Mesendoderm (in vitro differentiated cells): ENCODE measurements at regions not wholly inside any gene's neighbourhood (a gene's known extent, or its start where the extent isn't known, plus 50 kb on each side); places are given as distances from the start of the nearest gene placed in this dataset.

Experiments used
- DNase-seq: peaks from one replicate; pipeline ENCODE4 v3.0.0; 2013
- H2AK5ac ChIP-seq: 2 replicates; pipeline ENCODE4 v1.6.1; 2013; ENCODE audit warnings: low read length, inconsistent platforms
- H2BK120ac ChIP-seq: 2 replicates; pipeline ENCODE4 v1.6.1; 2013; ENCODE audit warnings: low read depth, mild to moderate bottlenecking, low read length, moderate library complexity, mixed read lengths
- H2BK15ac ChIP-seq: replicated peaks from 2 replicates; pipeline ENCODE4 v1.6.1; 2013; ENCODE audit warnings: low read depth, mild to moderate bottlenecking, moderate library complexity
- H2BK5ac ChIP-seq: 2 replicates; pipeline ENCODE4 v1.6.1; 2013; ENCODE audit warnings: low read length, inconsistent platforms
- H3K18ac ChIP-seq: 2 replicates; pipeline ENCODE4 v1.6.1; 2013; ENCODE audit warnings: mild to moderate bottlenecking, low read length, mixed read lengths
- H3K23ac ChIP-seq: one replicate; pipeline ENCODE4 v1.6.1; 2013; ENCODE audit warnings: low read length
- H3K27ac ChIP-seq: 2 replicates; pipeline ENCODE4 v1.5.1; 2013; ENCODE audit warnings: low read depth, mild to moderate bottlenecking, inconsistent platforms, low read length, moderate library complexity
- H3K27me3 ChIP-seq: 2 replicates; pipeline ENCODE4 v1.6.1; 2013; ENCODE audit warnings: low read length, control low read depth, mild to moderate bottlenecking, inconsistent platforms; ENCODE audit not compliant: insufficient read depth, poor library complexity
- H3K36me3 ChIP-seq: 2 replicates; pipeline ENCODE4 v1.6.1; 2013; ENCODE audit warnings: low read length, inconsistent platforms; ENCODE audit not compliant: control insufficient read depth, insufficient read depth
- H3K4ac ChIP-seq: one replicate; pipeline ENCODE4 v1.6.1; 2013; ENCODE audit warnings: low read depth, mild to moderate bottlenecking, low read length, moderate library complexity
- H3K4me1 ChIP-seq: 2 replicates; pipeline ENCODE4 v1.6.1; 2013; ENCODE audit warnings: low read depth, low read length, inconsistent platforms; ENCODE audit not compliant: control insufficient read depth
- H3K4me2 ChIP-seq: 2 replicates; pipeline ENCODE4 v1.6.1; 2013; ENCODE audit warnings: low read length
- H3K4me3 ChIP-seq: 2 replicates; pipeline ENCODE4 v1.5.1; 2013; ENCODE audit warnings: mild to moderate bottlenecking, low read length
- H3K56ac ChIP-seq: one replicate; pipeline ENCODE4 v1.6.1; 2013; ENCODE audit warnings: low read length
- H3K79me1 ChIP-seq: 2 replicates; pipeline ENCODE4 v1.6.1; 2013; ENCODE audit warnings: low read length, inconsistent platforms
- H3K79me2 ChIP-seq: 2 replicates; pipeline ENCODE4 v1.6.1; 2013; ENCODE audit warnings: mild to moderate bottlenecking, low read length; ENCODE audit not compliant: control insufficient read depth, insufficient read depth
- H3K9ac ChIP-seq: 2 replicates; pipeline ENCODE4 v1.6.1; 2013; ENCODE audit warnings: low read length, inconsistent platforms
- H4K5ac ChIP-seq: one replicate; pipeline ENCODE4 v1.6.1; 2013; ENCODE audit warnings: low read length
- H4K8ac ChIP-seq: one replicate; pipeline ENCODE4 v1.6.1; 2013; ENCODE audit warnings: low read depth, mild to moderate bottlenecking, control low read depth, low read length, moderate library complexity
- WGBS: extraction: QIAGEN DNeasy Blood & Tissue Kit; methylation state at CpG from one replicate; pipeline ENCODE4 v1.1.7; 2013; ENCODE audit warnings: low lambda C conversion rate, missing lambda C conversion rate; ENCODE audit not compliant: insufficient coverage; ENCODE audit errors: extremely low coverage; 5-methylcytosine and 5-hydroxymethylcytosine counted together

DNA sequence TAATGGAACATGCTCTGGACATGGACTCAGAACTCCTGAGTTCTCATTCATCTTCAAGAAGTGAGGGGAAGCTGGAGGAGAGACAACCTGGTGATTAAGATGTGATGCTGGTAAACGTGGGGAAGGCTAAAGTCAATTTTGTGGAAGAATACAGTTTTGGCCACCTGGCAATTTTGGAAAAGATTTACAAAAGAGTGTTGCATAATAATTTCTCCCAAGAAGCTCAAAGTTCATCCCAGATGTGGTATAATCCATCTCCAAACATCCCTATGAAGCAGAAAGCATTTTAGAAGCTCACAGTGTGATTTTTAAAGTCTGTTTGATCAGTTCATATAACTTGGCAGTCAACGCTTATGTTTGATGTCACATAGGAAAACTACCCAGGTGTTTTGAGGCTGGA is 208.7 kb downstream of the LMX1A start:
- Histone ChIP-seq H3K27ac (no peak overlapping the region), H4K8ac (no peak overlapping the region), H3K27me3 (no peaks in the 10 kb centered on the region), H4K5ac (no peak overlapping the region), H3K4me3 (no peak overlapping the region), H3K36me3 (no peaks in the 10 kb centered on the region), H2BK120ac (no peak overlapping the region), H3K4me2 (no peak overlapping the region), H2BK15ac (no peak overlapping the region), H3K79me1 (no peaks in the 10 kb centered on the region), H3K23ac (no peak overlapping the region), H2BK5ac (no peak overlapping the region), H3K56ac (no peak overlapping the region), H3K9ac (no peak overlapping the region), H2AK5ac (no peak overlapping the region), H3K4me1 (no peaks in the 10 kb centered on the region), H3K18ac (no peak overlapping the region), H3K4ac (no peak overlapping the region), H3K79me2 (no peaks in the 10 kb centered on the region)
- no peak for DNase-seq
- no CpG with 5 or more reads among the region's 2 CpGs for WGBS

DNA sequence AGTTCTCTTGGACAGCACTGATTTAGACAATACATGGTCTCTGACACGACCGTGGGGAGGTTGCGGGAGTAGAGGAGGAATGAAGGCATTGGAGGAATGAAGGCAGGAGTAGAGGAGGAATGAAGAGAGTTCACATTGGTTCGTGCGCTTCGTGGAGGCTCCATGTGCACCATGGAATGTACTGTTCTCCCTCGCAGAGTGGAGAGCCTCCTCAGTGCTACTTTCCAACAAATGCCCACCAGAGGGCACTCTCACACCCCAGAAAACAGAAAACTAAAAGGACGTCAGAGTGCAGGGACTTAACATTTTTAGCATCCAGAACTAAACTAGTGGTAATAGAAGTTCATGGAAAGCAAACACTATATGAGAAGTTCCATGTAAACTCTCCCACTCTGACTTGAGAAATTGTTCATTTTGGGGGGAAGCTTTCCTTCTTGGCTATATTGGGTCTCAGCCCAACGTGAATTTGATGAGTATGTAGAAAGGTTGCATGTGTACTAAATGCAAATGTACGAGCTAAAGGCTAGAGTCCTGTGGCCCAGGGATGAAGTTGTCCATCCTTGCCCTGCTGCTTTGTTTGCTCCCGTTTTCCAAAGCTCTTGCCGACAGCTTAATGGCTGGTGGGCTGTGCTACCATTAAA is 211.6 kb downstream of the LMX1A start:
- Histone ChIP-seq H3K4ac (no peak overlapping the region), H3K23ac (no peak overlapping the region), H3K4me2 (no peak overlapping the region), H4K5ac (no peak overlapping the region), H3K56ac (no peak overlapping the region), H3K4me3 (no peak overlapping the region), H2AK5ac (no peak overlapping the region), H3K27ac (no peak overlapping the region), H2BK5ac (no peak overlapping the region), H2BK120ac (no peak overlapping the region), H3K79me2 (no peaks in the 10 kb centered on the region), H3K18ac (no peak overlapping the region), H3K36me3 (no peaks in the 10 kb centered on the region), H3K4me1 (no peaks in the 10 kb centered on the region), H3K9ac (no peak overlapping the region), H3K27me3 (no peaks in the 10 kb centered on the region), H4K8ac (no peak overlapping the region), H2BK15ac (no peak overlapping the region), H3K79me1 (no peaks in the 10 kb centered on the region)
- no CpG with 5 or more reads among the region's 12 CpGs for WGBS
- DNase-seq: peak; percentile 75

DNA sequence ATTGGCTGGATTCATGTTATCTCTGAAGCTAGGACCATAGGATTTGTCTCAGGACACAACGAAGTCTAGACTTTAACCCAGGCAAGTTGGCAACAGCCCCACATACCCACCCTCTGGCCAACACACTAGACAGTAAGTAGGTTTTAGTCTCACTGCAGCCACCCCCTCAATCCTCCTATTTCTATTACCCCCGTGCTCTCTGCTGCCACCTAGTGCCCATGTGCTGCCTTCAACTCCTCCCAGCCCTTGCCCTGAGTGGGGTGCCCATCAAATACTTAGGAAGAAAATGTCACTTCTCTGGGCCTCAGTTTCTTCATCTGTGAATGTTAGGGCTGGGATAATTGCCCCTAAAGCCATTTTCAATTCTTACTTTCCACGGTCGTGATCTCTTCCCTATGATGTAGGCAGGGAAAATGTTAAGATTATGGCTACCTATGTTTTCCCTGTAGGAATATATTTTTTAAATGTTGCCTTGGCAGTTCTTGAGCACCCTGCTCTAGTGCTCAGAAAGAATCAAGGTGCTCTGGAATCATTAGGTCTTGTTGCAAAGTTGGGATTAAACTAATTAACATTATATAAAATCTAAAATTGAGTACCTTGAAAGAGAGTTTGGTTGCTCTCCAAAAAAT is 213.0 kb downstream of the LMX1A start:
- Histone ChIP-seq H2BK5ac (no peak overlapping the region), H3K4me3 (no peak overlapping the region), H3K4ac (no peak overlapping the region), H3K4me2 (no peak overlapping the region), H4K8ac (no peak overlapping the region), H3K27me3 (no peaks in the 10 kb centered on the region), H3K9ac (no peak overlapping the region), H3K27ac (no peak overlapping the region), H3K23ac (no peak overlapping the region), H3K4me1 (no peaks in the 10 kb centered on the region), H3K56ac (no peak overlapping the region), H2BK15ac (no peak overlapping the region), H2BK120ac (no peak overlapping the region), H3K36me3 (no peaks in the 10 kb centered on the region), H3K79me2 (no peaks in the 10 kb centered on the region), H3K18ac (no peak overlapping the region), H4K5ac (no peak overlapping the region), H2AK5ac (no peak overlapping the region), H3K79me1 (no peaks in the 10 kb centered on the region)
- WGBS: no CpG with 5 or more reads among the region's 4 CpGs
- peak; percentile 18 for DNase-seq

DNA sequence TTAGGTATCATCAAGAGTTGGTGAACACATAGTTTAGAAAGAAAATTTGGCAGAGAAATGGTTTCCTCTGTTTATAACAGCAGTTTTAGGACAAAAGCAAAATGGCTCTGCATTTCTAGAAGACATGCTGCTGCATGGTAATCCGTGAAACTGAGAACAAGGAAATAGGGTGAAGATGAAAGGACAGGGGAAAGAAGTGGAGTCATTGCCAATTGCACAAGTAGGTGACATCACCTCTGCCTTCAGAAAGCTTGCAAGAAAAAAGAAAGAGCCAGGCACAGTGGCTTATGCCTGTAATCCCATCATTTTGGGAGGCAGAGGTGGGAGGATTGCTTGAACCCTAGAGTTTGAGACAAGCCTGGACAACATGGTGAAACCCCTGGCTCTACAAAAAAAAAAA is 217.6 kb downstream of the LMX1A start:
- Histone ChIP-seq H3K27me3 (no peaks in the 10 kb centered on the region), H3K23ac (no peak overlapping the region), H3K36me3 (no peaks in the 10 kb centered on the region), H3K4ac (no peak overlapping the region), H2BK15ac (no peak overlapping the region), H3K27ac (no peak overlapping the region), H3K18ac (no peak overlapping the region), H2BK5ac (no peak overlapping the region), H3K4me3 (no peak overlapping the region), H2BK120ac (no peak overlapping the region), H3K4me2 (no peak overlapping the region), H3K56ac (no peak overlapping the region), H3K79me1 (no peaks in the 10 kb centered on the region), H2AK5ac (no peak overlapping the region), H4K5ac (no peak overlapping the region), H4K8ac (no peak overlapping the region), H3K79me2 (no peaks in the 10 kb centered on the region), H3K4me1 (no peaks in the 10 kb centered on the region), H3K9ac (no peak overlapping the region)
- no peak for DNase-seq
- WGBS: no CpG with 5 or more reads among the region's 1 CpG

DNA sequence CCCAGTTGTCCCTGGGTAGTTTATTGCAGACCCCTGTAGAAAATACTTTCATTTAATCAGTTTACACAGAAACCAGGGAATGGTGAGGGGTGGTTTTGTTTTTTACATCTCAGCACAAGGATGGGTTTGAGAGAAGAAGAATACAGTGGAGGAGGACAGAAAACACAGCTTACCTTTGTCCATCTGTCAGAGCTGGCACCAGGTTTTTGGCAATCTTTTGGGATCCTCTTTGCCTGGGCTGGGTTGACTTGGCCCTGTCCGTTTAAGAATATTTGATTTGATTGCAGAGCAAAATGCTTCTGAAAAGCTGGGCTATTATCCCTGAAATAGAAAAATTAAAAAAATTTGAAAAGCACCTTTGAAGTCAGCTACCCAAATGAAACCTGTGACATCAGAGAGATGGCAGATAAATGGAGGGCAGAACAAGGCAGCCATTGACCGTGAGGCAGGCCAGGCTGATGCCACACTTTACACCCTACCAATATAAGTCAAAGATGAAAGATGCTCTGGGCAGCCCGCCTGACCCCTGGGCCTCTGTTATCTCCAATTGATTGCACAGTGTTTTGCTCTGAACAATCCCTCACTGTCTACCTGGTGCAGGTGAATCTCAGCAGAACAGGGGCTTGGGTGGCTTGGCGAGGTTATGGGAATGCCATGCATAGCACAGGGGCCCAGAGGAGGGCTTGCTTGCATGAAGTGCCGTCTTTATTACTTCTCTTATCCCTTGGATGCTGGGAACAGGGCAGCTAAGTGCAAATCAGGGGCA is 218.8 kb downstream of the LMX1A start:
- H3K27me3 ChIP-seq: no peaks in the 10 kb centered on the region
- no peak overlapping the region for H2AK5ac ChIP-seq
- no peak for DNase-seq
- H3K18ac ChIP-seq: no peak overlapping the region
- no peaks in the 10 kb centered on the region for H3K4me1 ChIP-seq
- H3K23ac ChIP-seq: no peak overlapping the region
- H4K5ac ChIP-seq: no peak overlapping the region
- H3K27ac ChIP-seq: no peak overlapping the region
- no peak overlapping the region for H3K4me3 ChIP-seq
- H2BK5ac ChIP-seq: no peak overlapping the region
- WGBS: no CpG with 5 or more reads among the region's 5 CpGs
- no peak overlapping the region for H3K4me2 ChIP-seq
- H3K79me2 ChIP-seq: no peaks in the 10 kb centered on the region
- no peak overlapping the region for H4K8ac ChIP-seq
- H3K9ac ChIP-seq: no peak overlapping the region
- no peak overlapping the region for H3K4ac ChIP-seq
- no peaks in the 10 kb centered on the region for H3K79me1 ChIP-seq
- H2BK120ac ChIP-seq: no peak overlapping the region
- H2BK15ac ChIP-seq: no peak overlapping the region
- no peaks in the 10 kb centered on the region for H3K36me3 ChIP-seq
- H3K56ac ChIP-seq: no peak overlapping the region
